Upper lobe of left lung (tissue), 6 donors: ENCODE measurements at regions not wholly inside any gene's neighbourhood (a gene's known extent, or its start where the extent isn't known, plus 50 kb on each side); places are given as distances from the start of the nearest gene placed in this dataset.
"Not testable (repeated sequence)": the region's sequence is repeated elsewhere in the genome, so short reads cannot be mapped to it uniquely, and the experiment has no call there.

Source experiments
- ATAC-seq, 2 donors: fragments of 200-7000 bp; cut with Tn5 transposase; one replicate each; pipeline ENCODE4 v1.9.1; 2022; ENCODE audit warnings: mild to moderate bottlenecking in 2 of 2, moderate library complexity in 2 of 2; ENCODE audit not compliant: low FRiP score in 2 of 2
- DNase-seq, 2 donors: peaks; one replicate each; pipeline ENCODE4 v3.0.0-alpha.2; 2019 to 2020
- H3K27ac ChIP-seq, 4 donors: fragments of 200-600 bp; sonication (generic); one replicate each; pipeline ENCODE4 v1.5.1; 2016 to 2019
- H3K27me3 ChIP-seq, 4 donors: fragments of 200-600 bp; sonication (generic); one replicate each; pipeline ENCODE4 v1.5.1; 2017 to 2019
- H3K36me3 ChIP-seq, 4 donors: fragments of 200-600 bp; sonication (generic); one replicate each; pipeline ENCODE4 v1.5.1; 2016 to 2019
- H3K4me1 ChIP-seq, 4 donors: fragments of 200-600 bp; sonication (generic); one replicate each; pipeline ENCODE4 v1.5.1; 2018 to 2019
- H3K4me3 ChIP-seq, 4 donors: fragments of 200-600 bp; sonication (generic); one replicate each; pipeline ENCODE4 v1.5.1; 2017 to 2019; ENCODE audit warnings: mild to moderate bottlenecking in 2 of 4, moderate library complexity in 1 of 4
- H3K9me3 ChIP-seq, 4 donors: fragments of 200-600 bp; sonication (generic); one replicate each; pipeline ENCODE4 v1.5.1; 2018 to 2019
- EP300 ChIP-seq, 4 donors: sonication (generic); formaldehyde crosslinking; IDR thresholded peaks; one replicate each; pipeline ENCODE4 v1.5.1; 2017; ENCODE audit warnings: antibody characterized with exemption in 4 of 4, control low read depth in 2 of 4
- POLR2A ChIP-seq, 4 donors: fragments of 450-650 bp; IDR thresholded peaks; one replicate each; pipeline ENCODE4 v1.5.1; 2016 to 2017; ENCODE audit warnings: antibody characterized with exemption in 4 of 4, mild to moderate bottlenecking in 2 of 4
- POLR2AphosphoS5 ChIP-seq, 2 donors: sonication (generic); formaldehyde crosslinking; IDR thresholded peaks; one replicate each; pipeline ENCODE4 v1.5.1; 2017; ENCODE audit warnings: antibody characterized with exemption in 2 of 2
- WGBS, 2 donors: methylation state at CpG; one replicate each; pipeline ENCODE4 v1.1.5; 2017 to 2018; 5-methylcytosine and 5-hydroxymethylcytosine counted together
- TF ChIP-seq, protein P1 (sequence below), 6 experiments: fragments of 450-650 bp in 4 of 6; fragments of 200-600 bp in 2 of 6; sonication (generic) in 2 of 6; IDR thresholded peaks; one replicate each; pipeline ENCODE4 v1.5.1; 2016 to 2019; ENCODE audit warnings: antibody characterized with exemption in 6 of 6
- donor health status: DM: no; HTN: no; CAD: no; lungs with moderate emphysema.
- donor health status: DM: no; HTN: yes; CAD: no; lungs with severe emphysema.

DNA sequence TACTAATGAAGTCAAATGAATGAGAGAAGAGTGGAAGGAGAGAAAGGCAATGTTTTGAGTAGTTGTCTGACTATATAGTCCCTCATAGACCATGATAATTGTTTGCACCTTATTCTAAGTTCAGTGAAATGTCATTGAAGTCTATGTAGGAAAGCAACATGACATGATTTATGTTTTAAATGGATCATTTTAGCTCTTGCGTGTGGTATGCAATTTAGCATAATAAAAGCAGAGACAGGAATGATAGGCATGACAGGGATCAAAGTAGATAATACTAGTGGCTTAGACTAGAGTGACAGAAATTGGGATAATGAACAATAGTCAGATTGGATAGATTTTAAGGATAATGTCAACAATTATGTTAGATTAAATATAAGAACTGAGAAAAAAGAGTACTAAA is 132.5 kb downstream of the PYDC2 start:
- ATAC-seq (no peak), DNase-seq (no peak)
- Histone ChIP-seq H3K4me3 (no peak overlapping the region), H3K36me3 (no peaks in the 10 kb centered on the region), H3K4me1 (no peaks in the 10 kb centered on the region), H3K27ac (no peak overlapping the region), H3K27me3 (no peaks in the 10 kb centered on the region), H3K9me3 (no peaks in the 10 kb centered on the region)
- TF ChIP-seq POLR2A (IDR thresholded peaks at IDR 0.05) (no peak), POLR2AphosphoS5 (IDR thresholded peaks at IDR 0.05) (no peak), EP300 (IDR thresholded peaks at IDR 0.05) (no peak)
- TF ChIP-seq, protein P1, sequence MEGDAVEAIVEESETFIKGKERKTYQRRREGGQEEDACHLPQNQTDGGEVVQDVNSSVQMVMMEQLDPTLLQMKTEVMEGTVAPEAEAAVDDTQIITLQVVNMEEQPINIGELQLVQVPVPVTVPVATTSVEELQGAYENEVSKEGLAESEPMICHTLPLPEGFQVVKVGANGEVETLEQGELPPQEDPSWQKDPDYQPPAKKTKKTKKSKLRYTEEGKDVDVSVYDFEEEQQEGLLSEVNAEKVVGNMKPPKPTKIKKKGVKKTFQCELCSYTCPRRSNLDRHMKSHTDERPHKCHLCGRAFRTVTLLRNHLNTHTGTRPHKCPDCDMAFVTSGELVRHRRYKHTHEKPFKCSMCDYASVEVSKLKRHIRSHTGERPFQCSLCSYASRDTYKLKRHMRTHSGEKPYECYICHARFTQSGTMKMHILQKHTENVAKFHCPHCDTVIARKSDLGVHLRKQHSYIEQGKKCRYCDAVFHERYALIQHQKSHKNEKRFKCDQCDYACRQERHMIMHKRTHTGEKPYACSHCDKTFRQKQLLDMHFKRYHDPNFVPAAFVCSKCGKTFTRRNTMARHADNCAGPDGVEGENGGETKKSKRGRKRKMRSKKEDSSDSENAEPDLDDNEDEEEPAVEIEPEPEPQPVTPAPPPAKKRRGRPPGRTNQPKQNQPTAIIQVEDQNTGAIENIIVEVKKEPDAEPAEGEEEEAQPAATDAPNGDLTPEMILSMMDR (IDR thresholded peaks at IDR 0.05), result no peak
- WGBS, 2 donors, result 79 to 82% methylated on average over 1 of the region's 1 CpG

DNA sequence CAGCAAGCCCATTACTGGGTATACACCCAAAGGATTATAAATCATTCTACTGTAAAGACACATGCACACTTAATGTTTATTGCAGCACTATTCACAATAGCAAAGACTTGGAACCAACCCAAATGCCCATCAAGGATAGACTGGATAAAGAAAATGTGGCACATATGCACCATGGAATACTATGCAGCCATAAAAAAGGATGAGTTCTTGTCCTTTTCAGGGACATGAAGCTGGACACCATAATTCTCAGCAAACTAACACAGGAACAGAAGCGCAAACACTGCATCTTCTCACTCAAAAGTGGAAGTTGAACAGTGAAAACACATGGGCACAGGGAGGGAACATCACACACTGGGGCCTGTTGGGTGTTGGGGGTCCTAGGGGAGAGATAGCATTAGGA is 154.5 kb downstream of the PYDC2 start:
- not testable (repeated sequence) for H3K9me3 ChIP-seq, H3K36me3 ChIP-seq, ATAC-seq, H3K4me1 ChIP-seq, H3K27ac ChIP-seq, H3K27me3 ChIP-seq, DNase-seq, H3K4me3 ChIP-seq
- WGBS, 2 donors, result 95 to 100% methylated on average over 1 of the region's 1 CpG

DNA sequence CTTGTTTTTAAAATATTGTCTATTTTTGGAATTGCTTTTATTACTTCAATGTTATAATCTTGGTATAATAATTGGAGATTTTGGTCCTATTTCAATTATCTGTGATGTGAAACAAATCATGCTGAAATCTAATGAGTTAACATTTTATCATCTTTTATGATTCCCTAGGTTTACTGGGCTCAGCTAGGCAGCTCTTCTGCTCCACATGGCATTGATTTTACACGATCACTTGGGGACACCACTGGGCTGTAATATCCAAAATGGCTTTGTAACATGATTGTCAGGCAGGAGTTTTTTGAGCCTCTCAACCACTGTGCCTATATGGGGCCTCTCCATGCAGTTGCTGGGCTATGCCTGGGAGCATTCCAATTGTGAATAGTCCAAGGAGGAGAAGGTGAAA is 163.3 kb downstream of the PYDC2 start:
- H3K4me1 ChIP-seq, result peaks cover 0 to 6% (median 0%) of the 10 kb centered on the region in 4 donors
- no peak overlapping the region for H3K4me3 ChIP-seq
- WGBS, 2 donors, result 88 to 91% methylated on average over 1 of the region's 1 CpG
- ATAC-seq, result no peak
- H3K36me3 ChIP-seq, result no peaks in the 10 kb centered on the region
- no peak overlapping the region for H3K27ac ChIP-seq
- TF ChIP-seq POLR2AphosphoS5 (IDR thresholded peaks at IDR 0.05) (no peak), EP300 (IDR thresholded peaks at IDR 0.05) (no peak), POLR2A (IDR thresholded peaks at IDR 0.05) (no peak)
- TF ChIP-seq, protein P1 (IDR thresholded peaks at IDR 0.05), result no peak
- no peaks in the 10 kb centered on the region for H3K9me3 ChIP-seq
- no peak for DNase-seq
- H3K27me3 ChIP-seq, result no peaks in the 10 kb centered on the region

DNA sequence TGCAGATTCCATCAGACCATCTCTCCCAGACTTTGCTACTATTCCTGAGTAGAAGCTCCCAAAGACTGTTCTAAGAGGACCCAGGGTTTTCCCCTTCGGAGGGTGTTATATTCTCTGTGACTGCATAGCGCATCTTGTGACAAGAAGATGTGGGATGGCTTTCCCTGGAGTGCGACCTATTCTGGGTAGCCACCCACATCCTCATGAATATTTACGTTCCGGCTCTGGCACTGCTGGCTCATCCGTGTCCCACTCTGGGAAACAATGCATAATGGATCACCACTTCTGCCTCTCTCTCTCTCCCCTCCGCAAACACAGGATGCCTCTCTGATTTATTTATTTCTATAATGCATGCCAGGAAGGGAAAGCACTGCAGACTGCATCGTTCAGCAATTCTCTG is 166.1 kb downstream of the PYDC2 start:
- H3K4me3 ChIP-seq, result no peak overlapping the region
- peaks cover 0 to 6% (median 0%) of the 10 kb centered on the region in 4 donors for H3K4me1 ChIP-seq
- no peaks in the 10 kb centered on the region for H3K27me3 ChIP-seq
- no peaks in the 10 kb centered on the region for H3K9me3 ChIP-seq
- no peaks in the 10 kb centered on the region for H3K36me3 ChIP-seq
- TF ChIP-seq EP300 (IDR thresholded peaks at IDR 0.05), result no peak
- no peak for TF ChIP-seq POLR2A (IDR thresholded peaks at IDR 0.05)
- no peak for TF ChIP-seq POLR2AphosphoS5 (IDR thresholded peaks at IDR 0.05)
- TF ChIP-seq, protein P1 (IDR thresholded peaks at IDR 0.05), result no peak
- H3K27ac ChIP-seq, result no peak overlapping the region
- DNase-seq, result no peak
- 33 to 40% methylated on average over 8 of the region's 8 CpGs for WGBS, 2 donors
- no peak for ATAC-seq

DNA sequence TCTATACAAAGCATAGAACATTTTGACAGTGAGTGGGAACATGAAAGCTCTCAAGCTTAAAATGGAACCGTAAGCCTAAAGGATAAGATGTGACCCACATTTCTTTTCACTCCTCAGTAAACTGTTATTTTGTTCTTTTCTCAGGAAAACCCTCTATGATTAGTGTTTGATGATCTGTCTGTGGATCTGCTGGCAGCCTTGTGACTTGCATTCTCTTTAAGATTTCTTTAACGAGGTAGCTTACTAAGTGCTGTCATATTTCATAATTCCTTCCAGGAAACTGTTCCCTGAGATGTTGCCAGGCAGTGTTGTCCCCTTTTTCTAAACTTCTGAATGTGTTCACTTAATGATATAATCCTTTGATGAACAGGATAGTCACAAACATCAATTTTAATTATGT is 167.6 kb downstream of the PYDC2 start:
- Histone ChIP-seq H3K27ac (no peak overlapping the region), H3K4me3 (no peak overlapping the region), H3K27me3 (no peaks in the 10 kb centered on the region), H3K36me3 (no peaks in the 10 kb centered on the region), H3K4me1 (peaks cover 0 to 6% (median 0%) of the 10 kb centered on the region in 4 donors), H3K9me3 (no peaks in the 10 kb centered on the region)
- no peak for TF ChIP-seq POLR2AphosphoS5 (IDR thresholded peaks at IDR 0.05)
- TF ChIP-seq, protein P1 (IDR thresholded peaks at IDR 0.05), result no peak
- TF ChIP-seq POLR2A (IDR thresholded peaks at IDR 0.05), result no peak
- TF ChIP-seq EP300 (IDR thresholded peaks at IDR 0.05), result no peak
- no peak for ATAC-seq
- no peak for DNase-seq
- 35 to 39% methylated on average over 2 of the region's 2 CpGs for WGBS, 2 donors
